GM12878 (cell line): ENCODE measurements at regions not wholly inside any gene's neighbourhood (a gene's known extent, or its start where the extent isn't known, plus 50 kb on each side); places are given as distances from the start of the nearest gene placed in this dataset.

ENCODE experiments used
- ATAC-seq: fragments of 200-7000 bp; cut with Tn5 transposase; 3 replicates; pipeline ENCODE4 v1.9.1; 2020; ENCODE audit warnings: mild to moderate bottlenecking, moderate library complexity
- BruUV-seq: library from RNA; stranded (reverse); fragments of 400-500 nt; replicated peaks from 2 replicates; lab custom pipeline; 2021; lab: Mats Ljungman, UMichigan
- CTCF ChIA-PET: fragments of 300-600 bp; sonication (Branson Sonifier 250); formaldehyde crosslinking; extraction: SDS; loops from one replicate; lab custom pipeline; 2021; ENCODE audit warnings: inconsistent platforms; lab: Yijun Ruan, JAX
- POLR2A ChIA-PET: fragments of 350-600 bp; formaldehyde crosslinking; extraction: SDS; loops from one replicate; lab custom pipeline; 2021; ENCODE audit warnings: inconsistent platforms; lab: Charles Lee
- RAD21 ChIA-PET: fragments of 300-600 bp; sonication (Branson Sonifier 250); formaldehyde crosslinking; loops from one replicate; lab custom pipeline; 2023; ENCODE audit warnings: antibody characterized with exemption; ENCODE audit not compliant: unreplicated experiment; lab: Charles Lee
- SMC1A ChIA-PET: fragments of 300-600 bp; sonication (Branson Sonifier 250); formaldehyde crosslinking; loops from one replicate; lab custom pipeline; 2023; ENCODE audit not compliant: unreplicated experiment, uncharacterized antibody; lab: Charles Lee
- DNase-seq: peaks from one replicate; pipeline ENCODE4 v3.0.0-alpha.2; 2011; ENCODE audit warnings: low read depth, low spot score
- FAIRE-seq: peaks from 3 replicates; lab custom pipeline; 2011; peaks lifted over from hg19 to GRCh38; lab: Jason Lieb, UNC
- H2AFZ ChIP-seq: 2 replicates; pipeline ENCODE4 v1.6.0; 2011; ENCODE audit warnings: low read depth, low read length, control low read depth; ENCODE audit not compliant: control insufficient read depth
- H3K27ac ChIP-seq: 2 replicates; pipeline ENCODE4 v1.5.1; 2011; ENCODE audit warnings: control low read depth; ENCODE audit not compliant: control insufficient read depth, insufficient read depth
- H3K27me3 ChIP-seq, 2 experiments: replicated peaks in 1 of 2; 2 replicates each; pipeline versions ENCODE4 v1.6.0 to v1.6.1; 2011; ENCODE audit warnings: low read length in 1 of 2; ENCODE audit not compliant: control insufficient read depth in 2 of 2, insufficient read depth in 2 of 2
- H3K36me3 ChIP-seq, 2 experiments: 2 replicates each; pipeline ENCODE4 v1.5.1; 2011; ENCODE audit warnings: low read length in 1 of 2; ENCODE audit not compliant: control insufficient read depth in 2 of 2, insufficient read depth in 2 of 2
- H3K4me1 ChIP-seq: 2 replicates; pipeline ENCODE4 v1.6.1; 2011; ENCODE audit warnings: mild to moderate bottlenecking, low read length, moderate library complexity, mixed read lengths; ENCODE audit not compliant: control insufficient read depth, insufficient read depth
- H3K4me2 ChIP-seq: 2 replicates; pipeline ENCODE4 v1.6.0; 2011; ENCODE audit warnings: control low read depth; ENCODE audit not compliant: control insufficient read depth, insufficient read depth
- H3K4me3 ChIP-seq: fragments of 200-600 bp; sonication (generic); 2 replicates; pipeline ENCODE4 v1.5.1; 2016
- H3K79me2 ChIP-seq: 2 replicates; pipeline ENCODE4 v1.6.0; 2011; ENCODE audit warnings: low read length; ENCODE audit not compliant: control insufficient read depth, insufficient read depth
- H3K9ac ChIP-seq: 2 replicates; pipeline ENCODE4 v1.8.0; 2011; ENCODE audit warnings: low read length, control low read depth, mixed read lengths; ENCODE audit not compliant: control insufficient read depth, insufficient read depth
- H3K9me3 ChIP-seq: replicated peaks from 3 replicates; pipeline ENCODE4 v1.5.1; 2011; ENCODE audit warnings: mild to moderate bottlenecking, low read length; ENCODE audit not compliant: control insufficient read depth, insufficient read depth
- H4K20me1 ChIP-seq: 2 replicates; pipeline ENCODE4 v1.6.0; 2011; ENCODE audit not compliant: control insufficient read depth, insufficient read depth
- BACH1 ChIP-seq: fragments of 450-650 bp; IDR thresholded peaks from 2 replicates; pipeline ENCODE4 v1.6.1; 2017; ENCODE audit warnings: mild to moderate bottlenecking, borderline replicate concordance
- BCL11A ChIP-seq: IDR thresholded peaks from 2 replicates; pipeline ENCODE4 v1.6.1; 2011; ENCODE audit warnings: low read depth, low read length
- BHLHE40 ChIP-seq, 2 experiments: fragments of 450-650 bp in 1 of 2; IDR thresholded peaks; 2 replicates each; pipeline ENCODE4 v1.6.1; 2011 to 2017; ENCODE audit warnings: low read depth in 2 of 2, borderline replicate concordance in 1 of 2, improper control_type of control experiment in 1 of 2, low read length in 1 of 2, mild to moderate bottlenecking in 1 of 2
- CREB1 ChIP-seq: IDR thresholded peaks from 2 replicates; pipeline ENCODE4 v1.6.1; 2012; ENCODE audit warnings: low read depth, mild to moderate bottlenecking, inconsistent platforms
- E2F4 ChIP-seq: IDR thresholded peaks from 2 replicates; pipeline ENCODE4 v1.6.1; 2012; ENCODE audit warnings: low read depth, low read length, improper control_type of control experiment
- HDAC6 ChIP-seq: fragments of 200-600 bp; sonication (generic); IDR thresholded peaks from one replicate; pipeline ENCODE4 v1.8.0; 2017; ENCODE audit warnings: antibody characterized with exemption; ENCODE audit not compliant: unreplicated experiment
- KDM1A ChIP-seq: fragments of 200-600 bp; sonication (generic); IDR thresholded peaks from 2 replicates; pipeline ENCODE4 v1.6.1; 2016; ENCODE audit warnings: borderline replicate concordance
- NFYA ChIP-seq: IDR thresholded peaks from 2 replicates; pipeline ENCODE4 v1.6.1; 2011; ENCODE audit warnings: low read depth, mild to moderate bottlenecking, low read length, improper control_type of control experiment, borderline replicate concordance
- NRF1 ChIP-seq: conservative IDR thresholded peaks from 2 replicates; pipeline ENCODE4 v1.6.1; 2011; ENCODE audit warnings: mild to moderate bottlenecking, low read depth, low read length, improper control_type of control experiment
- RBBP5 ChIP-seq: fragments of 200-600 bp; sonication (generic); conservative IDR thresholded peaks from 2 replicates; pipeline ENCODE4 v1.6.1; 2016
- RUNX3 ChIP-seq: IDR thresholded peaks from 2 replicates; pipeline ENCODE4 v1.6.1; 2012; ENCODE audit warnings: low read length, inconsistent platforms
- SUZ12 ChIP-seq: fragments of 200-600 bp; sonication (generic); IDR thresholded peaks from one replicate; pipeline ENCODE4 v1.6.1; 2018; ENCODE audit warnings: antibody characterized with exemption, mild to moderate bottlenecking; ENCODE audit not compliant: unreplicated experiment
- TCF3 ChIP-seq: IDR thresholded peaks from 2 replicates; pipeline ENCODE4 v1.6.1; 2012; ENCODE audit warnings: low read depth, mild to moderate bottlenecking, low read length, borderline replicate concordance; ENCODE audit not compliant: insufficient read depth
- WGBS: methylation state at CpG from one replicate; pipeline ENCODE4 v1.1.6; 2016; ENCODE audit warnings: low lambda C conversion rate; ENCODE audit not compliant: insufficient replicate concordance, insufficient coverage; ENCODE audit errors: missing lambda C conversion rate; 5-methylcytosine and 5-hydroxymethylcytosine counted together
- in situ Hi-C: fragments of 300-500 bp; cut with MboI; formaldehyde crosslinking; loops from 9 replicates; pipeline ENCODE4 v1.14.3; 2018; ENCODE audit warnings: mixed read lengths
- intact Hi-C: fragments of 100-400 bp; cut with micrococcal nuclease; formaldehyde crosslinking; loops from one replicate; pipeline ENCODE4 v1.14.2; 2022; ENCODE audit not compliant: unreplicated experiment
- TF ChIP-seq, protein P1 (sequence below): fragments of 450-650 bp; conservative IDR thresholded peaks from 2 replicates; pipeline ENCODE4 v1.6.1; 2017; ENCODE audit warnings: mild to moderate bottlenecking, moderate library complexity
- TF ChIP-seq, protein P2 (sequence below): fragments of 450-650 bp; IDR thresholded peaks from 2 replicates; pipeline ENCODE4 v1.6.1; 2016; ENCODE audit warnings: mild to moderate bottlenecking

GRCh38 chr7:49172639-49173038 is 248.3 kb downstream of the CDC14C start:
- BruUV-seq, result no TSS peak
- Histone ChIP-seq H3K4me2 (no peak overlapping the region), H3K36me3 (no peaks in the 10 kb centered on the region), H3K4me1 (no peaks in the 10 kb centered on the region), H3K9me3 (no peaks in the 10 kb centered on the region), H2AFZ (no peak overlapping the region), H3K27ac (no peak overlapping the region), H3K4me3 (no peak overlapping the region), H4K20me1 (no peaks in the 10 kb centered on the region), H3K79me2 (no peaks in the 10 kb centered on the region), H3K27me3 (no peaks in the 10 kb centered on the region), H3K9ac (no peak overlapping the region)
- DNase-seq (no peak), FAIRE-seq (no peak), ATAC-seq (no peak)
- ChIA-PET SMC1A (no interaction called here), POLR2A (no interaction called here), RAD21 (no interaction called here), CTCF (no interaction called here)
- WGBS, result 39% methylated on average over 1 of the region's 1 CpG
- intact Hi-C loops, result no loop called here
- TF ChIP-seq RBBP5 (no peak), HDAC6 (no peak), NRF1 (no peak), E2F4 (no peak), BACH1 (no peak), NFYA (no peak), CREB1 (no peak), KDM1A (no peak), SUZ12 (no peak), BCL11A (no peak), TCF3 (no peak), BHLHE40 (IDR thresholded peaks at IDR 0.05; ENCODE audit: borderline replicate concordance in 1 of 2, low read depth in 2 of 2, low read length in 1 of 2) (no peak), RUNX3 (no peak)
- TF ChIP-seq, protein P1, sequence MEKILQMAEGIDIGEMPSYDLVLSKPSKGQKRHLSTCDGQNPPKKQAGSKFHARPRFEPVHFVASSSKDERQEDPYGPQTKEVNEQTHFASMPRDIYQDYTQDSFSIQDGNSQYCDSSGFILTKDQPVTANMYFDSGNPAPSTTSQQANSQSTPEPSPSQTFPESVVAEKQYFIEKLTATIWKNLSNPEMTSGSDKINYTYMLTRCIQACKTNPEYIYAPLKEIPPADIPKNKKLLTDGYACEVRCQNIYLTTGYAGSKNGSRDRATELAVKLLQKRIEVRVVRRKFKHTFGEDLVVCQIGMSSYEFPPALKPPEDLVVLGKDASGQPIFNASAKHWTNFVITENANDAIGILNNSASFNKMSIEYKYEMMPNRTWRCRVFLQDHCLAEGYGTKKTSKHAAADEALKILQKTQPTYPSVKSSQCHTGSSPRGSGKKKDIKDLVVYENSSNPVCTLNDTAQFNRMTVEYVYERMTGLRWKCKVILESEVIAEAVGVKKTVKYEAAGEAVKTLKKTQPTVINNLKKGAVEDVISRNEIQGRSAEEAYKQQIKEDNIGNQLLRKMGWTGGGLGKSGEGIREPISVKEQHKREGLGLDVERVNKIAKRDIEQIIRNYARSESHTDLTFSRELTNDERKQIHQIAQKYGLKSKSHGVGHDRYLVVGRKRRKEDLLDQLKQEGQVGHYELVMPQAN, result no peak
- TF ChIP-seq, protein P2, sequence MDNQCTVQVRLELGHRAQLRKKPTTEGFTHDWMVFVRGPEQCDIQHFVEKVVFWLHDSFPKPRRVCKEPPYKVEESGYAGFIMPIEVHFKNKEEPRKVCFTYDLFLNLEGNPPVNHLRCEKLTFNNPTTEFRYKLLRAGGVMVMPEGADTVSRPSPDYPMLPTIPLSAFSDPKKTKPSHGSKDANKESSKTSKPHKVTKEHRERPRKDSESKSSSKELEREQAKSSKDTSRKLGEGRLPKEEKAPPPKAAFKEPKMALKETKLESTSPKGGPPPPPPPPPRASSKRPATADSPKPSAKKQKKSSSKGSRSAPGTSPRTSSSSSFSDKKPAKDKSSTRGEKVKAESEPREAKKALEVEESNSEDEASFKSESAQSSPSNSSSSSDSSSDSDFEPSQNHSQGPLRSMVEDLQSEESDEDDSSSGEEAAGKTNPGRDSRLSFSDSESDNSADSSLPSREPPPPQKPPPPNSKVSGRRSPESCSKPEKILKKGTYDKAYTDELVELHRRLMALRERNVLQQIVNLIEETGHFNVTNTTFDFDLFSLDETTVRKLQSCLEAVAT, result no peak
- in situ Hi-C loops, result no loop called here
